Endothelial cell (in vitro differentiated cells): ENCODE measurements at regions not wholly inside any gene's neighbourhood (a gene's known extent, or its start where the extent isn't known, plus 50 kb on each side); places are given as distances from the start of the nearest gene placed in this dataset.
"Not testable (repeated sequence)": the region's sequence is repeated elsewhere in the genome, so short reads cannot be mapped to it uniquely, and the experiment has no call there.

Source experiments
- DNase-seq: peaks from one replicate; pipeline ENCODE4 v3.0.0; 2021; ENCODE audit warnings: low spot score
- H3K27ac Mint-ChIP-seq: one replicate; pipeline ENCODE4 v1.8.0; 2021; ENCODE audit warnings: mixed read lengths, inconsistent platforms; ENCODE audit not compliant: unreplicated experiment
- H3K27me3 Mint-ChIP-seq: one replicate; pipeline ENCODE4 v1.8.0; 2021; ENCODE audit warnings: mild to moderate bottlenecking, moderate library complexity, mixed read lengths, inconsistent platforms; ENCODE audit not compliant: unreplicated experiment
- H3K36me3 Mint-ChIP-seq: one replicate; pipeline ENCODE4 v1.8.0; 2021; ENCODE audit warnings: mild to moderate bottlenecking, low read depth, mixed read lengths, inconsistent platforms; ENCODE audit not compliant: unreplicated experiment
- H3K4me1 Mint-ChIP-seq: one replicate; pipeline ENCODE4 v1.8.0; 2021; ENCODE audit warnings: mild to moderate bottlenecking, mixed read lengths, inconsistent platforms; ENCODE audit not compliant: unreplicated experiment
- H3K4me3 Mint-ChIP-seq: one replicate; pipeline ENCODE4 v1.8.0; 2021; ENCODE audit warnings: mild to moderate bottlenecking, mixed read lengths, inconsistent platforms; ENCODE audit not compliant: unreplicated experiment
- H3K9me3 Mint-ChIP-seq: one replicate; pipeline ENCODE4 v1.8.0; 2021; ENCODE audit warnings: mixed read lengths, inconsistent platforms; ENCODE audit not compliant: unreplicated experiment
- TF ChIP-seq, protein P1 (sequence below): fragments of 200-600 bp; sonication (generic); IDR thresholded peaks from one replicate; pipeline ENCODE4 v1.5.0; 2021; ENCODE audit warnings: antibody characterized with exemption; ENCODE audit not compliant: unreplicated experiment

DNA sequence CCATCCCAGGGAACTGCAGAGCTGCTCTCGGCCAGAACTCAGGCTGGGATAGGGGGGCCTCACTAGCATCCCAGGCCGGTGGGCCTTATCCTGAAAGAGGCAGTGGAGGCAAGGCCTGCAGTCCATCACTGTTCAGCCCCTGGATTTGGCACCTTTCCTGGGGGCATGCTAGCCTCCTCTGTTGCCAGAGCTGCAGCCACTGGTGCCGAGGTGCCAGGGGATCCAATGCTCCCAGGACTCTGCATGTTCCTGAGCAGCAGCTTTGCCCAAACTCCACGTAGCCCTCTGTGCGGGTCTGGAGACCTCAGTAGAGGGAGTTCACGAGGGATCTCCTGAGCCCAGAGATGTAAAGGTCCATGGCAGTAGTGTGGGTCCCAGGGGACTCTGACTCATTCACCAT, 551.7 kb upstream of the AMOT start:
- no peak for DNase-seq

GRCh38 chrX:113391875-113392274, 551.2 kb upstream of the AMOT start:
- H3K4me1 Mint-ChIP-seq = peaks cover 2% of the 10 kb centered on the region
- no peaks in the 10 kb centered on the region for H3K27me3 Mint-ChIP-seq
- H3K27ac Mint-ChIP-seq = no peak overlapping the region
- H3K36me3 Mint-ChIP-seq = no peaks in the 10 kb centered on the region
- no peaks in the 10 kb centered on the region for H3K9me3 Mint-ChIP-seq
- TF ChIP-seq, protein P1, sequence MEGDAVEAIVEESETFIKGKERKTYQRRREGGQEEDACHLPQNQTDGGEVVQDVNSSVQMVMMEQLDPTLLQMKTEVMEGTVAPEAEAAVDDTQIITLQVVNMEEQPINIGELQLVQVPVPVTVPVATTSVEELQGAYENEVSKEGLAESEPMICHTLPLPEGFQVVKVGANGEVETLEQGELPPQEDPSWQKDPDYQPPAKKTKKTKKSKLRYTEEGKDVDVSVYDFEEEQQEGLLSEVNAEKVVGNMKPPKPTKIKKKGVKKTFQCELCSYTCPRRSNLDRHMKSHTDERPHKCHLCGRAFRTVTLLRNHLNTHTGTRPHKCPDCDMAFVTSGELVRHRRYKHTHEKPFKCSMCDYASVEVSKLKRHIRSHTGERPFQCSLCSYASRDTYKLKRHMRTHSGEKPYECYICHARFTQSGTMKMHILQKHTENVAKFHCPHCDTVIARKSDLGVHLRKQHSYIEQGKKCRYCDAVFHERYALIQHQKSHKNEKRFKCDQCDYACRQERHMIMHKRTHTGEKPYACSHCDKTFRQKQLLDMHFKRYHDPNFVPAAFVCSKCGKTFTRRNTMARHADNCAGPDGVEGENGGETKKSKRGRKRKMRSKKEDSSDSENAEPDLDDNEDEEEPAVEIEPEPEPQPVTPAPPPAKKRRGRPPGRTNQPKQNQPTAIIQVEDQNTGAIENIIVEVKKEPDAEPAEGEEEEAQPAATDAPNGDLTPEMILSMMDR = no peak
- DNase-seq = no peak
- H3K4me3 Mint-ChIP-seq = no peak overlapping the region

More for the DNA sequence above, 551.7 kb upstream of the AMOT start:
- Mint-ChIP-seq H3K27ac (no peak overlapping the region), H3K9me3 (no peaks in the 10 kb centered on the region), H3K36me3 (no peaks in the 10 kb centered on the region), H3K4me1 (peaks cover 2% of the 10 kb centered on the region), H3K27me3 (no peaks in the 10 kb centered on the region), H3K4me3 (no peak overlapping the region)
- TF ChIP-seq, protein P1 = no peak

GRCh38 chrX:113390531-113390930, 549.9 kb upstream of the AMOT start:
- Mint-ChIP-seq H3K27ac (no peak overlapping the region), H3K27me3 (no peaks in the 10 kb centered on the region), H3K4me1 (peaks cover 2% of the 10 kb centered on the region), H3K9me3 (no peaks in the 10 kb centered on the region), H3K36me3 (no peaks in the 10 kb centered on the region), H3K4me3 (no peak overlapping the region)
- TF ChIP-seq, protein P1 = no peak
- DNase-seq = no peak

DNA sequence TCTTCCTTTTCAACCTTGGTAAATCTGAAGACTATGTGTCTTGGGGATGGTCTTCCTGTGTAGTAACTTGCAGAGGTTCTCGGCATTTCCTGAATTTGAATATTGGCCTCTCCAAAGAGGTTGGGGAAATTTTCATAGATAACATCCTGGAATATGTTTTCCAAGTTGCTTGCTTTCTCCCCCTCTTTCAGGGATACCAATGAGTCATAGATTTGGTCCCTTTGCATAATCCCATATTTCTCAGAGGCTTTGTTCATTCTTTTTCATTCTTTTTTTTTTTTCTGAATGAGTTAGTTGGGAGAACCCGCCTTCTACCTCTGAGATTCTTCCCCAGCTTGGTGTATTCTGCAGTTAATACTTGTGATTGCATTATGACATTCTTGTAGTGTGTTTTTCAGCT, 549.2 kb upstream of the AMOT start:
- DNase-seq = no peak
- Mint-ChIP-seq H3K4me1 (peaks cover 2% of the 10 kb centered on the region), H3K4me3 (no peak overlapping the region), H3K27ac (no peak overlapping the region), H3K27me3 (no peaks in the 10 kb centered on the region), H3K9me3 (no peaks in the 10 kb centered on the region), H3K36me3 (no peaks in the 10 kb centered on the region)
- TF ChIP-seq, protein P1 = no peak

DNA sequence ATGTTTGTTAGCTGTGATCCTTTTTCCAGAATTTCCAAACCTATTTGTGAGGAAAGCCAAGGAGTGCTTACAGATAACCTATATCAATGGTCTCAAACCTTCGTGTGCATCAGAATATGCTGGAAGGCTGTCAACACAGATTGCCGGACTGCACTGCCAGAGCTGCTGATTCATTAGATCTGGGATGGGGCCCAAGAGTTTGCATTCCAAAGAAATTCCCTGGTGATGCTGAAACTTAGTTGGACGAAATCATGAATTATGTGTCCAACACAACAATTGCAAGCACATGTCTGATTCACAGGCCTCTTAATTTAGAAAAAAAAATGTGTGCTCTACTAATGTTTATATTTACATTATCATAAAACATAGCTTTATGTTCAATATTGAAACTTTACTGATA, 544.0 kb upstream of the AMOT start:
- no peaks in the 10 kb centered on the region for H3K4me1 Mint-ChIP-seq
- no peak overlapping the region for H3K4me3 Mint-ChIP-seq
- TF ChIP-seq, protein P1 = no peak
- H3K9me3 Mint-ChIP-seq = no peaks in the 10 kb centered on the region
- H3K36me3 Mint-ChIP-seq = no peaks in the 10 kb centered on the region
- DNase-seq = no peak
- H3K27ac Mint-ChIP-seq = no peak overlapping the region
- no peaks in the 10 kb centered on the region for H3K27me3 Mint-ChIP-seq

GRCh38 chrX:113373421-113373820, 532.8 kb upstream of the AMOT start:
- not testable (repeated sequence) for H3K36me3 Mint-ChIP-seq, H3K4me3 Mint-ChIP-seq, H3K27me3 Mint-ChIP-seq, H3K27ac Mint-ChIP-seq, H3K9me3 Mint-ChIP-seq, H3K4me1 Mint-ChIP-seq, DNase-seq
